GM23338 (cell line): ENCODE measurements at regions not wholly inside any gene's neighbourhood (a gene's known extent, or its start where the extent isn't known, plus 50 kb on each side); places are given as distances from the start of the nearest gene placed in this dataset.

Experiments
- ATAC-seq: fragments of 200-7000 bp; cut with Tn5 transposase; 3 replicates; pipeline ENCODE4 v1.9.1; 2020
- DNase-seq: peaks from one replicate; pipeline ENCODE4 v3.0.0-alpha.2; 2015; ENCODE audit warnings: low spot score
- H2AFZ ChIP-seq: fragments of 200-600 bp; sonication (generic); 2 replicates; pipeline ENCODE4 v1.8.0; 2016; ENCODE audit warnings: antibody characterized with exemption, mild to moderate bottlenecking, moderate library complexity
- H3F3A ChIP-seq: fragments of 200-600 bp; sonication (generic); replicated peaks from 2 replicates; pipeline ENCODE4 v1.8.0; 2017; ENCODE audit warnings: antibody characterized with exemption, mixed run types, low read depth
- H3K27ac ChIP-seq: fragments of 200-600 bp; sonication (generic); 2 replicates; pipeline ENCODE4 v1.6.1; 2016; ENCODE audit warnings: low read depth
- H3K27me3 ChIP-seq: fragments of 200-600 bp; sonication (generic); 2 replicates; pipeline ENCODE4 v1.8.0; 2016; ENCODE audit warnings: mild to moderate bottlenecking, mixed run types, moderate library complexity; ENCODE audit not compliant: insufficient read depth
- H3K36me3 ChIP-seq: fragments of 200-600 bp; sonication (generic); 2 replicates; pipeline ENCODE4 v1.8.0; 2016; ENCODE audit warnings: mild to moderate bottlenecking; ENCODE audit not compliant: insufficient read depth
- H3K4me1 ChIP-seq: fragments of 200-600 bp; sonication (generic); 2 replicates; pipeline ENCODE4 v1.8.0; 2016; ENCODE audit warnings: mild to moderate bottlenecking, moderate library complexity; ENCODE audit not compliant: insufficient read depth
- H3K4me2 ChIP-seq: fragments of 200-600 bp; sonication (generic); 2 replicates; pipeline ENCODE4 v1.7.1; 2017; ENCODE audit warnings: mixed run types
- H3K4me3 ChIP-seq: fragments of 200-600 bp; sonication (generic); 2 replicates; pipeline ENCODE4 v1.6.1; 2016; ENCODE audit warnings: mixed run types
- H3K79me2 ChIP-seq: fragments of 200-600 bp; sonication (generic); replicated peaks from 2 replicates; pipeline ENCODE4 v1.8.0; 2017; ENCODE audit warnings: mild to moderate bottlenecking; ENCODE audit not compliant: insufficient read depth
- H3K9me2 ChIP-seq: fragments of 200-600 bp; sonication (generic); 2 replicates; pipeline ENCODE4 v1.8.0; 2017; ENCODE audit not compliant: insufficient read depth
- H4K20me1 ChIP-seq: fragments of 200-600 bp; sonication (generic); replicated peaks from 2 replicates; pipeline ENCODE4 v1.8.0; 2017; ENCODE audit warnings: mild to moderate bottlenecking; ENCODE audit not compliant: insufficient read depth
- H3K27ac Mint-ChIP-seq: 2 replicates; pipeline ENCODE4 v1.8.0; 2020; ENCODE audit warnings: inconsistent platforms, mild to moderate bottlenecking, moderate library complexity, mixed read lengths
- H3K27me3 Mint-ChIP-seq: 3 replicates; pipeline ENCODE4 v1.8.0; 2022; ENCODE audit warnings: low read depth, mild to moderate bottlenecking, moderate library complexity, mixed read lengths, inconsistent platforms; ENCODE audit not compliant: insufficient read depth, poor library complexity
- H3K36me3 Mint-ChIP-seq: 3 replicates; pipeline ENCODE4 v1.8.0; 2021; ENCODE audit warnings: low read depth, mild to moderate bottlenecking, inconsistent platforms, moderate library complexity, mixed read lengths
- H3K4me1 Mint-ChIP-seq: 3 replicates; pipeline ENCODE4 v1.8.0; 2020; ENCODE audit warnings: mild to moderate bottlenecking, inconsistent platforms, mixed read lengths
- H3K4me3 Mint-ChIP-seq: 3 replicates; pipeline ENCODE4 v1.8.0; 2021; ENCODE audit warnings: moderate library complexity, mild to moderate bottlenecking, inconsistent platforms, mixed read lengths
- H3K9me3 Mint-ChIP-seq: 3 replicates; pipeline ENCODE4 v1.8.0; 2020; ENCODE audit warnings: moderate library complexity, mild to moderate bottlenecking, inconsistent platforms, mixed read lengths
- CREB1 ChIP-seq: fragments of 250-450 bp; sonication (Bioruptor Pico); IDR thresholded peaks from 2 replicates; pipeline ENCODE4 v1.5.0; 2020; ENCODE audit warnings: low read depth, mild to moderate bottlenecking, moderate library complexity
- EZH2 ChIP-seq: fragments of 200-600 bp; sonication (generic); IDR thresholded peaks from one replicate; pipeline ENCODE4 v1.8.0; 2017; ENCODE audit warnings: antibody characterized with exemption, mild to moderate bottlenecking, low read depth; ENCODE audit not compliant: unreplicated experiment
- EZH2phosphoT487 ChIP-seq: fragments of 200-600 bp; sonication (generic); IDR thresholded peaks from one replicate; pipeline ENCODE4 v1.8.1; 2018; ENCODE audit warnings: antibody characterized with exemption; ENCODE audit not compliant: unreplicated experiment
- JUNB ChIP-seq: IDR thresholded peaks from one replicate; pipeline ENCODE4 v1.6.1; 2016; ENCODE audit warnings: antibody characterized with exemption; ENCODE audit not compliant: unreplicated experiment
- NANOG ChIP-seq: IDR thresholded peaks from 2 replicates; pipeline ENCODE4 v1.6.1; 2016; ENCODE audit warnings: antibody characterized with exemption, borderline replicate concordance
- REST ChIP-seq: IDR thresholded peaks from one replicate; pipeline ENCODE4 v1.6.1; 2018; ENCODE audit warnings: antibody characterized with exemption; ENCODE audit not compliant: unreplicated experiment
- ZNF114 ChIP-seq: fragments of 250-450 bp; sonication (Bioruptor Pico); IDR thresholded peaks from 2 replicates; pipeline ENCODE4 v1.5.0; 2020; ENCODE audit warnings: mild to moderate bottlenecking, moderate library complexity
- ZNF331 ChIP-seq: fragments of 250-450 bp; sonication (Bioruptor Pico); IDR thresholded peaks from 2 replicates; pipeline ENCODE4 v1.5.0; 2020; ENCODE audit warnings: low read depth, mild to moderate bottlenecking, moderate library complexity
- TF ChIP-seq, protein P1 (sequence below), 2 experiments: fragments of 200-600 bp in 1 of 2; sonication (generic) in 1 of 2; conservative IDR thresholded peaks; 2 replicates each; pipeline versions ENCODE4 v1.5.1 to v1.6.1; 2016 to 2017; ENCODE audit warnings: antibody characterized with exemption in 2 of 2, low read depth in 2 of 2, mild to moderate bottlenecking in 2 of 2, moderate library complexity in 1 of 2

- Mint-ChIP-seq H3K36me3 (peaks cover 3% of the 10 kb centered on the region; the same call in 2 of the 3 replicates), H3K4me3 (no peak overlapping the region), H3K9me3 (peaks cover 61% of the 10 kb centered on the region), H3K4me1 (no peaks in the 10 kb centered on the region), H3K27ac (no peak overlapping the region), H3K27me3 (no peaks in the 10 kb centered on the region)
- ATAC-seq (no peak), DNase-seq (no peak)
- Histone ChIP-seq H3K79me2 (no peaks in the 10 kb centered on the region), H3K4me1 (no peaks in the 10 kb centered on the region), H3K4me2 (no peak overlapping the region), H3K36me3 (no peaks in the 10 kb centered on the region), H3K4me3 (no peak overlapping the region), H3K27me3 (no peaks in the 10 kb centered on the region), H3F3A (no peaks in the 10 kb centered on the region), H2AFZ (no peak overlapping the region), H3K27ac (no peak overlapping the region), H4K20me1 (no peaks in the 10 kb centered on the region), H3K9me2 (no peaks in the 10 kb centered on the region)
- TF ChIP-seq CREB1 (CRISPR knock-in tag) (no peak), ZNF331 (no peak), ZNF114 (CRISPR knock-in tag) (no peak), REST (no peak), EZH2 (no peak), NANOG (no peak), EZH2phosphoT487 (no peak)
- TF ChIP-seq, protein P1, sequence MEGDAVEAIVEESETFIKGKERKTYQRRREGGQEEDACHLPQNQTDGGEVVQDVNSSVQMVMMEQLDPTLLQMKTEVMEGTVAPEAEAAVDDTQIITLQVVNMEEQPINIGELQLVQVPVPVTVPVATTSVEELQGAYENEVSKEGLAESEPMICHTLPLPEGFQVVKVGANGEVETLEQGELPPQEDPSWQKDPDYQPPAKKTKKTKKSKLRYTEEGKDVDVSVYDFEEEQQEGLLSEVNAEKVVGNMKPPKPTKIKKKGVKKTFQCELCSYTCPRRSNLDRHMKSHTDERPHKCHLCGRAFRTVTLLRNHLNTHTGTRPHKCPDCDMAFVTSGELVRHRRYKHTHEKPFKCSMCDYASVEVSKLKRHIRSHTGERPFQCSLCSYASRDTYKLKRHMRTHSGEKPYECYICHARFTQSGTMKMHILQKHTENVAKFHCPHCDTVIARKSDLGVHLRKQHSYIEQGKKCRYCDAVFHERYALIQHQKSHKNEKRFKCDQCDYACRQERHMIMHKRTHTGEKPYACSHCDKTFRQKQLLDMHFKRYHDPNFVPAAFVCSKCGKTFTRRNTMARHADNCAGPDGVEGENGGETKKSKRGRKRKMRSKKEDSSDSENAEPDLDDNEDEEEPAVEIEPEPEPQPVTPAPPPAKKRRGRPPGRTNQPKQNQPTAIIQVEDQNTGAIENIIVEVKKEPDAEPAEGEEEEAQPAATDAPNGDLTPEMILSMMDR (conservative IDR thresholded peaks at IDR 0.05; ENCODE audit: low read depth in 2 of 2): no peak
Measured at GRCh38 chr4:45646885-45647590, 476.8 kb downstream of the GABRG1 start.

GRCh38 chr4:45640281-45640680 lies 483.6 kb downstream of the GABRG1 start:
- DNase-seq (no peak), ATAC-seq (no peak)
- Mint-ChIP-seq H3K4me1 (no peaks in the 10 kb centered on the region), H3K9me3 (peaks cover 57% of the 10 kb centered on the region), H3K36me3 (peaks cover 6% of the 10 kb centered on the region; the same call in 2 of the 3 replicates), H3K27ac (no peak overlapping the region), H3K27me3 (no peaks in the 10 kb centered on the region), H3K4me3 (no peak overlapping the region)
- no peaks in the 10 kb centered on the region for H3K79me2 ChIP-seq
- H3K4me3 ChIP-seq: no peak overlapping the region
- H2AFZ ChIP-seq: no peak overlapping the region
- H3K4me1 ChIP-seq: no peaks in the 10 kb centered on the region
- H3K9me2 ChIP-seq: no peaks in the 10 kb centered on the region
- no peak for TF ChIP-seq EZH2
- TF ChIP-seq CREB1 (CRISPR knock-in tag): no peak
- no peak for TF ChIP-seq JUNB
- no peaks in the 10 kb centered on the region for H4K20me1 ChIP-seq
- H3K36me3 ChIP-seq: no peaks in the 10 kb centered on the region
- no peak overlapping the region for H3K27ac ChIP-seq
- no peaks in the 10 kb centered on the region for H3F3A ChIP-seq
- H3K4me2 ChIP-seq: no peak overlapping the region
- no peaks in the 10 kb centered on the region for H3K27me3 ChIP-seq
